ENCODE measurements at regions not wholly inside any gene's neighbourhood (a gene's known extent, or its start where the extent isn't known, plus 50 kb on each side); places are given as distances from the start of the nearest gene placed in this dataset.

DNA sequence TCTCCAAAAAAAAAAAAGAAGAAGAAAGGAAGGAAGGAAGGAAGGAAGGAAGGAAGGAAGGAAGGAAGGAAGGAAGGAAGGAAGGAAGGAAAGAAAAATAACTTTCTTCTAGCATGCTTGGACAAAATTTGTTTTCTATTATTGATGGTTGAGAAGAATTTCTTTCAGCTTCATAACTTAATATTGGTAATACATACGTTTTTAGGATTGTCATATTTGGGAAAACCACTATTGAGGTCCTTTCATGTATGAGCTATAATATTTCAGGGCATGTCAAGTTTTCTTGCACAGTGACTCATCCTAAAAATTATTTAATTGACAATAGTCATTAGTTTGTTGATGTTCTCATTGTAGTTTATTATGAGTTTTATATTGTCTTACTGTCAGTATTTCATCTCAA lies 66.4 kb upstream of the PKDCC start:
- TF ChIP-seq, protein P1, sequence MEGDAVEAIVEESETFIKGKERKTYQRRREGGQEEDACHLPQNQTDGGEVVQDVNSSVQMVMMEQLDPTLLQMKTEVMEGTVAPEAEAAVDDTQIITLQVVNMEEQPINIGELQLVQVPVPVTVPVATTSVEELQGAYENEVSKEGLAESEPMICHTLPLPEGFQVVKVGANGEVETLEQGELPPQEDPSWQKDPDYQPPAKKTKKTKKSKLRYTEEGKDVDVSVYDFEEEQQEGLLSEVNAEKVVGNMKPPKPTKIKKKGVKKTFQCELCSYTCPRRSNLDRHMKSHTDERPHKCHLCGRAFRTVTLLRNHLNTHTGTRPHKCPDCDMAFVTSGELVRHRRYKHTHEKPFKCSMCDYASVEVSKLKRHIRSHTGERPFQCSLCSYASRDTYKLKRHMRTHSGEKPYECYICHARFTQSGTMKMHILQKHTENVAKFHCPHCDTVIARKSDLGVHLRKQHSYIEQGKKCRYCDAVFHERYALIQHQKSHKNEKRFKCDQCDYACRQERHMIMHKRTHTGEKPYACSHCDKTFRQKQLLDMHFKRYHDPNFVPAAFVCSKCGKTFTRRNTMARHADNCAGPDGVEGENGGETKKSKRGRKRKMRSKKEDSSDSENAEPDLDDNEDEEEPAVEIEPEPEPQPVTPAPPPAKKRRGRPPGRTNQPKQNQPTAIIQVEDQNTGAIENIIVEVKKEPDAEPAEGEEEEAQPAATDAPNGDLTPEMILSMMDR (conservative IDR thresholded peaks at IDR 0.05) = no peak
- no peak for TF ChIP-seq EZH2 (IDR thresholded peaks at IDR 0.05; ENCODE audit: low read depth)

Measured in PC-9 (cell line).